ENCODE measurements at regions not wholly inside any gene's neighbourhood (a gene's known extent, or its start where the extent isn't known, plus 50 kb on each side); places are given as distances from the start of the nearest gene placed in this dataset.

DNA sequence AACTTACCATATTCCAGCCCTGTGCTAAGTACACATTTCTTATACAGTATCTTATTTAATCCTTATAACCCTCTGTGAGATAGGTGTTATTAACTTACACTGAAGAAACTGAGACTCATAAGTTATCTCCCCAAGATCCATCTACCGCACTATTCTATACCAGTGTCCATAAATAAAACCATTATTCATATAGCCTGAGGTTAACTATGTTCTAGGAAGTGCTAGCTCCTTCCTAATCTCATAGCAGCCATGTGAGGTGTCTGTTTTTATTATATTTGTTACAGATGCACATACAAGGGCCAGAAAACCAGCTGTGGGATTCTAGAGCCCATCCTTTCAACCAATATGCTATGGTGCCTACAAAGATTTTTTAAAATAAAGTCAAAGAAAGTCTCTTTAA, 100.3 kb upstream of the RAP1B start:
- Histone ChIP-seq H3K9me3 (no peaks in the 10 kb centered on the region), H3K36me3 (no peaks in the 10 kb centered on the region), H3K4me1 (no peaks in the 10 kb centered on the region), H3K4me3 (no peak overlapping the region), H3K27me3 (no peaks in the 10 kb centered on the region), H3K27ac (no peak overlapping the region)
- TF ChIP-seq POLR2A (IDR thresholded peaks at IDR 0.05): no peak
- TF ChIP-seq, protein P1, sequence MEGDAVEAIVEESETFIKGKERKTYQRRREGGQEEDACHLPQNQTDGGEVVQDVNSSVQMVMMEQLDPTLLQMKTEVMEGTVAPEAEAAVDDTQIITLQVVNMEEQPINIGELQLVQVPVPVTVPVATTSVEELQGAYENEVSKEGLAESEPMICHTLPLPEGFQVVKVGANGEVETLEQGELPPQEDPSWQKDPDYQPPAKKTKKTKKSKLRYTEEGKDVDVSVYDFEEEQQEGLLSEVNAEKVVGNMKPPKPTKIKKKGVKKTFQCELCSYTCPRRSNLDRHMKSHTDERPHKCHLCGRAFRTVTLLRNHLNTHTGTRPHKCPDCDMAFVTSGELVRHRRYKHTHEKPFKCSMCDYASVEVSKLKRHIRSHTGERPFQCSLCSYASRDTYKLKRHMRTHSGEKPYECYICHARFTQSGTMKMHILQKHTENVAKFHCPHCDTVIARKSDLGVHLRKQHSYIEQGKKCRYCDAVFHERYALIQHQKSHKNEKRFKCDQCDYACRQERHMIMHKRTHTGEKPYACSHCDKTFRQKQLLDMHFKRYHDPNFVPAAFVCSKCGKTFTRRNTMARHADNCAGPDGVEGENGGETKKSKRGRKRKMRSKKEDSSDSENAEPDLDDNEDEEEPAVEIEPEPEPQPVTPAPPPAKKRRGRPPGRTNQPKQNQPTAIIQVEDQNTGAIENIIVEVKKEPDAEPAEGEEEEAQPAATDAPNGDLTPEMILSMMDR (IDR thresholded peaks at IDR 0.05): no peak
- intact Hi-C loops (cut with DNase I; ENCODE audit: low total_unique reads): no loop called here
- DNase-seq: no peak

DNA sequence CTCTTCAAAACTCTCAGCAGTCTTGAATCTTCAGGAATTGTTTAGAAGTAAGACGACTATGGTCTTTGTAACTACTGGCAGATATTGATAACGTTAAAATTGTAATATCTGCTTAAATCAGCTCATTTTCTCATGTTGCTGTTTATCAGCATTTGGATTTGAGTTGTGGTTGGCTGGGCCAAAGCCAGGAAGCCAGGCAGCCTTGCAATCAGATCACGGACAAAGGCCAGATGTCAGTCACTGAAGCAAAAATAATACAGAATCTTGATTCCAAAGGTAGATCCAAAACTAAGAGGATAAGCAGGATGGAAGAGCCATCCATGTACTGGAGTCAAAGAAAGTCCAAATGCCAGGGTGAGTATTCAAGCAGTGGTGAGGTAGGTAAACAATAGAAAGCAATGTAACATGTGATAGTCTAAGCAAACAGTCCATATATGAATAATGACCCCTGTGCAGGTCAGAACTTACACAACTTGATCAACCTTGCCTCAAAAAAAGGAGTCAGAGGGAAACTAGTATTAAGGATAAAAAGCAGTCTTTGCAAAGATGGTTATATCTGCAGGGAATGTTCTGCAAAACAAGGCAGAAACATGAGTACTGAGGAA, 95.8 kb upstream of the RAP1B start:
- DNase-seq: no peak
- TF ChIP-seq, protein P1 (IDR thresholded peaks at IDR 0.05): no peak
- TF ChIP-seq POLR2A (IDR thresholded peaks at IDR 0.05): no peak
- intact Hi-C loops (cut with DNase I; ENCODE audit: low total_unique reads): no loop called here
- Histone ChIP-seq H3K9me3 (no peaks in the 10 kb centered on the region), H3K4me3 (no peak overlapping the region), H3K4me1 (no peaks in the 10 kb centered on the region), H3K27me3 (no peaks in the 10 kb centered on the region), H3K36me3 (no peaks in the 10 kb centered on the region), H3K27ac (no peak overlapping the region)

DNA sequence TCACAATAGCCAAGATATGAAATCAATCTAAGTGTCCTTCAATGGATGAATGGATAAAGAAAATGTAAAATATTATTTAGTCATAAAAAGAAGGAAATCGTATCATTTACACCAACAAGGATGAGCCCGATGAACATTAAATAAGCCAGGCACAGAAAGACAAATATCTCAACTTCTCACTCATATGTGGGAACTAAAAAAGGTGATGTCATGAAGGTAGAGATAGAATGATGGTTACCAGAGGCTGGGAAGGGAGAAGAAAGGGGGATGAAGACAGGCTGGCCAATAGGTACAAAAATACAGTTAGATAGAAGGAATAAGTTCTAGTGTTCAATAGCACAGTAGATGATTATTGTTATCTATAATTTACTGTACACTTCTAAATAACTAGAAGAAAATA, 94.9 kb upstream of the RAP1B start:
- TF ChIP-seq POLR2A (IDR thresholded peaks at IDR 0.05): no peak
- TF ChIP-seq, protein P1 (IDR thresholded peaks at IDR 0.05): no peak
- DNase-seq: no peak
- intact Hi-C loops (cut with DNase I; ENCODE audit: low total_unique reads): no loop called here

DNA sequence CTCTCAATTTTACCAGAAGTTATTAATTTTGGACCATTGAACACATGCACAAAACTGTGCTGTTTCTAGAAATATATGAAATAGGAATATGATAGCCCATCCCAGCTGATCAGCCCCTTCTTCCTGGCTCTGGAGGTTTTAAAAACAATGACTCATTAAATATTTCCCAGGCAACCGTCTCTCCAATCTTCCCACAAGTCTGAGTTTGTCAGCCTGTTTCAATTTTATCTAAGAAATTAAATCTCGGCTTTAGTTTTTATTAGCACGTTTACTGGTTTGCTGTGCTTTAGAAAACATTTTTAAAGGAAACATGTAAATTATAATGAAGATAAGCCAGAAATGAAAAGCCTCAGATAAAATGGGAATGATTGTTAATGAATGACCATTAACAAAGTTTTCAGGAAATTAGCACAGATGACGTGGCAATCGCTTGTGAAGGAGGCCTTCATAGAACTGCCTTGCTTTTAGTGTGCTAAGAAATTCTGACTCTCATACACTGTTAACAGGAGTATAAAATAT, 89.3 kb upstream of the RAP1B start:
- no peak for TF ChIP-seq POLR2A (IDR thresholded peaks at IDR 0.05)
- TF ChIP-seq, protein P1 (IDR thresholded peaks at IDR 0.05): no peak
- Histone ChIP-seq H3K4me3 (no peak overlapping the region), H3K36me3 (no peaks in the 10 kb centered on the region)

More for the DNA sequence above, 94.9 kb upstream of the RAP1B start:
- Histone ChIP-seq H3K36me3 (no peaks in the 10 kb centered on the region), H3K27me3 (no peaks in the 10 kb centered on the region), H3K4me3 (no peak overlapping the region), H3K27ac (no peak overlapping the region), H3K4me1 (no peaks in the 10 kb centered on the region), H3K9me3 (no peaks in the 10 kb centered on the region)

DNA sequence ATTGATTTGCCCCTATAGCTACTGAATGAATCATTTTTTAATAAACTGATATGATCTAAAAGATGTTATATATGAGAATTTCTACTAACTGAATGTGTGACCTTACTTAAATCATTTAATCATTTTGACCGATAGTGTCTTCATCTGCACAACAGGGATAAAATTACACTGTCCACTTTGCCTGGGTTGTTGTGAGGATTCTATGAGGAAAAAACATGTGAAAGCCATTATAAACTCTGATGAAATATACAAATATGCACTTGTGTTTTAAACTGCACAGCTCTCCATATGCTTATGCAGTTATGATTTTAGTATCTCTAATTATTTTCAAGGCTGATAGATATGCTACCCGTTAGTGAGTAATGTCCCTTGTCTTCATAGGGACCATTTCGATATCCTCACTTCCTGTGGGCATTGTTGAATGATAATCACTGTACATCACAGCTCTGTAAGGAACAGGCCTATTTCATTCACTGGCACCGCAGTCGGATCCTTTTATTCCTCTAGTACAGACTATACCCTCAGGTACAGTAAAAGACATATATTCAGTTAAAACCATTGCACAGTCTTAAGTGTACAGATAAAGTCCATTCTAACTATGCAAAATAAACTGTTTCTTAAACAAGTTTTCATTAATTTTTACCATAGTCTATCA, 88.7 kb upstream of the RAP1B start:
- no peak for DNase-seq
- no peaks in the 10 kb centered on the region for H3K4me1 ChIP-seq
- H3K27me3 ChIP-seq: no peaks in the 10 kb centered on the region
- H3K36me3 ChIP-seq: no peaks in the 10 kb centered on the region
- H3K4me3 ChIP-seq: no peak overlapping the region
- TF ChIP-seq, protein P1 (IDR thresholded peaks at IDR 0.05): no peak
- no peak for TF ChIP-seq POLR2A (IDR thresholded peaks at IDR 0.05)
- peak overlapping the region; percentile 43 to 58 for H3K27ac ChIP-seq
- no peaks in the 10 kb centered on the region for H3K9me3 ChIP-seq
- intact Hi-C loops (cut with DNase I; ENCODE audit: low total_unique reads): no loop called here

More for the DNA sequence above, 89.3 kb upstream of the RAP1B start:
- no peaks in the 10 kb centered on the region for H3K4me1 ChIP-seq
- peak overlapping the region; percentile 43 to 58 for H3K27ac ChIP-seq
- H3K27me3 ChIP-seq: no peaks in the 10 kb centered on the region
- intact Hi-C loops (cut with DNase I; ENCODE audit: low total_unique reads): no loop called here
- H3K9me3 ChIP-seq: no peaks in the 10 kb centered on the region
- DNase-seq: no peak
